LHCN-M2 (cell line): ENCODE measurements at regions not wholly inside any gene's neighbourhood (a gene's known extent, or its start where the extent isn't known, plus 50 kb on each side); places are given as distances from the start of the nearest gene placed in this dataset.
"Not testable (repeated sequence)": the region's sequence is repeated elsewhere in the genome, so short reads cannot be mapped to it uniquely, and the experiment has no call there.

Experiments used
- DNase-seq: peaks from one replicate; pipeline ENCODE4 v3.0.0-alpha.2; 2012; ENCODE audit warnings: low read depth

GRCh38 chr6:68575765-68576439 lies 59.2 kb upstream of the ADGRB3 start:
- peak; percentile 3 for DNase-seq

- no peak for DNase-seq
These were observed 62.1 kb upstream of the ADGRB3 start for GRCh38 chr6:68572975-68573374.

- DNase-seq: peak; percentile 11
These were observed 62.6 kb upstream of the ADGRB3 start for GRCh38 chr6:68572525-68572924.

GRCh38 chr6:68559716-68560115 lies 75.4 kb upstream of the ADGRB3 start:
- no peak for DNase-seq

GRCh38 chr6:68559070-68559469 lies 76.0 kb upstream of the ADGRB3 start:
- no peak for DNase-seq

GRCh38 chr6:68546620-68547019 lies 88.5 kb upstream of the ADGRB3 start:
- no peak for DNase-seq

GRCh38 chr6:68544450-68544849 lies 90.6 kb upstream of the ADGRB3 start:
- no peak for DNase-seq

- DNase-seq: no peak
These were observed 101.7 kb upstream of the ADGRB3 start for GRCh38 chr6:68533339-68533795.

GRCh38 chr6:68527691-68528090 lies 107.4 kb upstream of the ADGRB3 start:
- DNase-seq: no peak

GRCh38 chr6:68506911-68507310 lies 128.2 kb upstream of the ADGRB3 start:
- DNase-seq: no peak

- peak; percentile 6 for DNase-seq
These were observed 132.1 kb upstream of the ADGRB3 start for GRCh38 chr6:68502946-68503345.

GRCh38 chr6:68497927-68498326 lies 137.2 kb upstream of the ADGRB3 start:
- peak; percentile 66 for DNase-seq

- DNase-seq: not testable (repeated sequence)
These were observed 140.2 kb upstream of the ADGRB3 start for GRCh38 chr6:68494880-68495279.

- no peak for DNase-seq
These were observed 158.5 kb upstream of the ADGRB3 start for GRCh38 chr6:68476611-68477010.

GRCh38 chr6:68473433-68474210 lies 161.5 kb upstream of the ADGRB3 start:
- DNase-seq: peak; percentile 55

GRCh38 chr6:68468244-68468884 lies 166.7 kb upstream of the ADGRB3 start:
- no peak for DNase-seq

- no peak for DNase-seq
These were observed 176.6 kb upstream of the ADGRB3 start for GRCh38 chr6:68458447-68458846.

- DNase-seq: no peak
These were observed 188.0 kb upstream of the ADGRB3 start for GRCh38 chr6:68447112-68447511.

- DNase-seq: no peak
These were observed 189.2 kb upstream of the ADGRB3 start for GRCh38 chr6:68445926-68446325.

- DNase-seq: no peak
These were observed 191.4 kb upstream of the ADGRB3 start for GRCh38 chr6:68443704-68444103.

- DNase-seq: peak; percentile 67
These were observed 207.5 kb upstream of the ADGRB3 start for GRCh38 chr6:68427630-68428029.

- no peak for DNase-seq
These were observed 225.1 kb upstream of the ADGRB3 start for GRCh38 chr6:68410021-68410420.

GRCh38 chr6:68400396-68400795 lies 234.7 kb upstream of the ADGRB3 start:
- DNase-seq: no peak
